Astrocyte of the cerebellum (primary cell): ENCODE measurements at regions not wholly inside any gene's neighbourhood (a gene's known extent, or its start where the extent isn't known, plus 50 kb on each side); places are given as distances from the start of the nearest gene placed in this dataset.
"Not testable (repeated sequence)": the region's sequence is repeated elsewhere in the genome, so short reads cannot be mapped to it uniquely, and the experiment has no call there.

Source experiments
- DNase-seq: peaks from one replicate; pipeline ENCODE4 v3.0.0-alpha.2; 2011; ENCODE audit warnings: low read depth
- H3K4me3 ChIP-seq: 2 replicates; pipeline ENCODE4 v1.5.1; 2011; ENCODE audit warnings: mild to moderate bottlenecking, low read depth, low read length, moderate library complexity
- in situ Hi-C: cut with HindIII; loops from 2 replicates; pipeline ENCODE4 v1.10.0; 2017; ENCODE audit warnings: low sequenced_read_pairs
- TF ChIP-seq, protein P1 (sequence below): IDR thresholded peaks from 2 replicates; pipeline ENCODE4 v1.5.1; 2012; ENCODE audit warnings: low read length, low read depth, moderate library complexity, mild to moderate bottlenecking; ENCODE audit errors: missing control alignments

DNA sequence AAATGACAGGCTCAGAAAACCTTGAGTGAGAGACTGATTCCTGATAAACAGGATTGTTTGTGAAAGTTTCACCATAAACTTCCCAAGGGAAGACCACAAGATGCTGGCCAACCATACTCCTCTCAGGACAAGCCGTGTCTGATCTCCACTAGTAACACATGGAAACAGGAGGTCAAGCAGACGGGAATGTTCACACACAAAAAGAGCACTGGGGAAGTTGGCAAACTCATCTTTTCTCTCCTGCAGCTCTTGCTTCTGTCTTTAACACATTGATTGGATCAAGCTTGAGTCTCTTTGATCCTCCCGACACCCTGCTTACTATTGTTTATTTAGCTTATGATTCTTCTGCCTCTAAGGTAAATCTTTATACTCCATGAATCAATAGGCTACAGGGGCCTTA, 713.5 kb downstream of the PDCD6IP start:
- no peak overlapping the region for H3K4me3 ChIP-seq
- no peak for DNase-seq
- in situ Hi-C loops: no loop called here
- TF ChIP-seq, protein P1, sequence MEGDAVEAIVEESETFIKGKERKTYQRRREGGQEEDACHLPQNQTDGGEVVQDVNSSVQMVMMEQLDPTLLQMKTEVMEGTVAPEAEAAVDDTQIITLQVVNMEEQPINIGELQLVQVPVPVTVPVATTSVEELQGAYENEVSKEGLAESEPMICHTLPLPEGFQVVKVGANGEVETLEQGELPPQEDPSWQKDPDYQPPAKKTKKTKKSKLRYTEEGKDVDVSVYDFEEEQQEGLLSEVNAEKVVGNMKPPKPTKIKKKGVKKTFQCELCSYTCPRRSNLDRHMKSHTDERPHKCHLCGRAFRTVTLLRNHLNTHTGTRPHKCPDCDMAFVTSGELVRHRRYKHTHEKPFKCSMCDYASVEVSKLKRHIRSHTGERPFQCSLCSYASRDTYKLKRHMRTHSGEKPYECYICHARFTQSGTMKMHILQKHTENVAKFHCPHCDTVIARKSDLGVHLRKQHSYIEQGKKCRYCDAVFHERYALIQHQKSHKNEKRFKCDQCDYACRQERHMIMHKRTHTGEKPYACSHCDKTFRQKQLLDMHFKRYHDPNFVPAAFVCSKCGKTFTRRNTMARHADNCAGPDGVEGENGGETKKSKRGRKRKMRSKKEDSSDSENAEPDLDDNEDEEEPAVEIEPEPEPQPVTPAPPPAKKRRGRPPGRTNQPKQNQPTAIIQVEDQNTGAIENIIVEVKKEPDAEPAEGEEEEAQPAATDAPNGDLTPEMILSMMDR: no peak

DNA sequence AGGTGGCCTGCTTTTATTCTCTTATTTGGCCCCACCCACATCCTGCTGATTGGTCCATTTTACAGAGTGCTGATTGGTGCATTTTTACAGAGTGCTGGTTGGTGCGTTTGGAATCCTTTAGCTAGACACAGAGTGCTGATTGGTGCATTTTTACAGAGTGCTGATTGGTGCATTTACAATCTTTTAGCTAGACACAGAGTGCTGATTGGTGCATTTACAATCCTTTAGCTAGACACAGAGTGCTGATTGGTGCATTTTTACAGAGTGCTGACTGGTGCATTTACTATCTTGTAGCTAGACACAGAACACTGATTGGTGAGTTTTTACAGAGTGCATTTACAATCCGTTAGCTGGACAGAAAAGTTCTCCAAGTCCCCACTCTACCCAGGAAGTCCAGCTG, 720.6 kb downstream of the PDCD6IP start:
- in situ Hi-C loops, DNase-seq, H3K4me3 ChIP-seq: not testable (repeated sequence)

DNA sequence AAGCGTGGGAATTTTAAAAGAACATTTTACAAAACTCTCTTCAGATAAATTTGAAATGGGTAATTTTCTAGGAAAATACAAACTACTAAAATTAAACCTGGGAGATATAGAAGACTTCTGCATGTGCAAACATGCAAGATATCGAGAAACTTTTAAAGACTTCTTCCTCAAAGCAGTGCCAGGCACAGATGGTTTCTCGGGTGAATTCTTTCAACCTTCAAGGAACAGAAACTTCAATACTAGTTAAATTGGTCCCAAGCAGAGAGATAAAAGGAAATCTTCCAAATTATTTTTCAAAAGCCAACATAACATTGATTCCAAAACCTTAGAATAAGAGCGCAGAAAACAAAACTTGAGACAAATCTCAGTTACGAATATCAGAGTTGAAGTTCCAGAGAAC, 732.7 kb downstream of the PDCD6IP start:
- H3K4me3 ChIP-seq: no peak overlapping the region
- TF ChIP-seq, protein P1: no peak
- no peak for DNase-seq
- in situ Hi-C loops: no loop called here

DNA sequence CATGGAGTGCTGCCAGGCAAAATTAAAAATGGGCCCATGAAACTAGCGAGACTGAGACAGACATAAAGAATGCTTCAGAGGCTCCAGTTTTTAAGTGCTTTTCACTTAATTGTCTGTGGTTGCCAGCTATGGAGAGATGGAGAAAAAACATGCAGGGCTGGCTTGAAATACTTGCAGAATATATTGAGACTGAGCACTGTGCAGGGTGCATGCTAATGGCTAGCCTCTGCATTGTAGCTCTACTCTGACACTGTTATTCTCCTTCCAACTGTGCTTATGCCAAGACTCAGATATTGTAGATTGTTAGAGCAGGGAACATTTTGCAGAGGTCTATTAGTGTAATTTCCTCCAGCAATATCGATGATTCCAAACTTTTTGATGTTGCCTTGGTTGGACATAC, 735.0 kb downstream of the PDCD6IP start:
- TF ChIP-seq, protein P1: no peak
- DNase-seq: no peak
- in situ Hi-C loops: no loop called here
- no peak overlapping the region for H3K4me3 ChIP-seq

DNA sequence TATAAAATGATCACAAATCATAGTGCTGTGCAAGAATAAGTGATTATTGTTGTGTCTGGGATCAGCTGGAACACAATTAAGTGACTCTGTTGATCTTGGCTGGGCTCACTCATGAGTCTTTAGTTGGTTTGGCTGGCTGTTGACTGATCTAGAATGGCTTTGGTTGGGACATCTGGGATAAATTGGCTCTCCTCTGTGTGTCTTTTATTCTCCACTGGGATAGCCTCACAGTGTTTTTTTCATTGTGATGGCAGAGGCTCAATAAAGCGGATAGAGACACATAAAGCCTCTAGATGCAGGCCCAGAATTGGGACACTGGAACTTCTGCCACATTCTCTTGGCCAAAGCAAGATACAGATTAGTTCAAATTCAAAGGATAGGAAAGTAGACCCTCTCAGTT, 735.6 kb downstream of the PDCD6IP start:
- in situ Hi-C loops: no loop called here
- TF ChIP-seq, protein P1: no peak
- H3K4me3 ChIP-seq: no peak overlapping the region
- DNase-seq: no peak

DNA sequence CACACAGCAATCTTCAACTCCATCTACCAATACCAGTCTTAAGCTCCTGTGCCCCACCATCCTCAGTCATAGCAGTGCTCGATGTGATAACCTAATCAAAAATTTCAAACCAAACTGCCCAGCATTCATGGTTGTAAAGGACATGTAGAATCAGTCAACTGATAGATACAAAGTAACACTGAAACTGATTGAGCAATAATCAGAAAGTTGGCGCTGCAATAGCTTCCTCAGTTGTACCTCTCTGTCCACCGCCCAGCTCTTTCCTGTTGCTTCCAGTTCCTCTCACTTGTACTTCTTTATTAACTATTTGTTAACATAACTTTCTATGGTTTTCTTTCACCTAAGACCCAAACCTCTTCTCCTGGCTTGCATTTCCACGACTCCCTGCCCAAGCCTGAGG, 745.7 kb downstream of the PDCD6IP start:
- in situ Hi-C loops: no loop called here
- DNase-seq: no peak
- TF ChIP-seq, protein P1: no peak
- no peak overlapping the region for H3K4me3 ChIP-seq

DNA sequence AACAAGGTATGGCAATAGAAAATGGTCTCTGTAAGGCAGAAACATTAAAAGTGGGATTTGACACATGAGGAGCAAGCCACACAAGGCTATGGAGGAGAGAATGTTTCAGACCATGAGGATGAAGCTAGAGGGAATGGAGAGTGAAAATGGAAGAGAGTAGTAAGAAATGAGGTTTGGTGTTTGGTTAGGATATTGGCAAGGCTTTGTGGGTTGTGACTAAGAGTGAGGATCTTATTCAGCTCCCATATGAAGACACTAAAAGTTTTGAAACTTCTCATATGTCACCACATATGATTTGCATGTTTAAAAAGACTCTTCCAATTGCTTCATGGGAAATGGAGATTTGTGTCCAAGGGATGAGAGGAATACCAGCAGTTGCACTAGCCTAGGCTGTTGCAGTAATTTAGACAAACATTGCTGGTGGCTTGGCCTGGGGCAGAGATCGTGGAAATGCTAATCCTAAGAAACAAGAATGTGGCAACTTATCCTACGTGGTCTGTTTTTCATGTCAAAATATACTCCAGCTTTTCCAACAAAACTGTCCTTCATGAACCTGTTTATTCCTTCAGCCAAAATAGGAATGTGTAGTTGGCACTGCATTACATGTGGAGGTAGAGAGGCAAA, 749.0 kb downstream of the PDCD6IP start:
- TF ChIP-seq, protein P1: no peak
- DNase-seq: no peak
- H3K4me3 ChIP-seq: no peak overlapping the region
- in situ Hi-C loops: no loop called here
